Kidney epithelial cell (primary cell): ENCODE measurements at regions not wholly inside any gene's neighbourhood (a gene's known extent, or its start where the extent isn't known, plus 50 kb on each side); places are given as distances from the start of the nearest gene placed in this dataset.

Experiments
- DNase-seq: peaks from one replicate; pipeline ENCODE4 v3.0.0-alpha.2; 2010; ENCODE audit warnings: low read depth
- H3K27me3 ChIP-seq: 2 replicates; pipeline ENCODE4 v1.6.0; 2011; ENCODE audit warnings: low read length; ENCODE audit not compliant: control insufficient read depth, insufficient read depth
- H3K36me3 ChIP-seq: 2 replicates; pipeline ENCODE4 v1.5.1; 2011; ENCODE audit warnings: low read length; ENCODE audit not compliant: control insufficient read depth, insufficient read depth
- H3K4me3 ChIP-seq: 2 replicates; pipeline ENCODE4 v1.5.1; 2011; ENCODE audit warnings: low read depth, mild to moderate bottlenecking, control low read depth, low read length
- CTCF ChIP-seq: IDR thresholded peaks from 2 replicates; pipeline ENCODE4 v1.5.1; 2011; ENCODE audit warnings: mild to moderate bottlenecking, moderate library complexity, low read length, control low read depth, inconsistent platforms; ENCODE audit not compliant: insufficient read depth, poor library complexity, severe bottlenecking

GRCh38 chr10:123385508-123386080 lies 231.4 kb downstream of the BUB3 start:
- Histone ChIP-seq H3K4me3 (no peak overlapping the region), H3K27me3 (no peaks in the 10 kb centered on the region), H3K36me3 (no peaks in the 10 kb centered on the region)
- TF ChIP-seq CTCF = no peak
- no peak for DNase-seq

- TF ChIP-seq CTCF = no peak
- Histone ChIP-seq H3K27me3 (no peaks in the 10 kb centered on the region), H3K36me3 (no peaks in the 10 kb centered on the region), H3K4me3 (no peak overlapping the region)
- no peak for DNase-seq
Observed at GRCh38 chr10:123389520-123389919, 235.3 kb downstream of the BUB3 start.

- no peak for DNase-seq
- Histone ChIP-seq H3K36me3 (no peaks in the 10 kb centered on the region), H3K27me3 (no peaks in the 10 kb centered on the region), H3K4me3 (no peak overlapping the region)
- TF ChIP-seq CTCF = no peak
Observed at GRCh38 chr10:123390332-123390731, 236.1 kb downstream of the BUB3 start.

- TF ChIP-seq CTCF = no peak
Observed at GRCh38 chr10:123390874-123391273, 236.7 kb downstream of the BUB3 start.

GRCh38 chr10:123391275-123392028 lies 237.2 kb downstream of the BUB3 start:
- Histone ChIP-seq H3K27me3 (no peaks in the 10 kb centered on the region), H3K36me3 (no peaks in the 10 kb centered on the region), H3K4me3 (no peak overlapping the region)
- no peak for DNase-seq
- no peak for TF ChIP-seq CTCF

More at GRCh38 chr10:123390874-123391273, 236.7 kb downstream of the BUB3 start:
- Histone ChIP-seq H3K4me3 (no peak overlapping the region), H3K27me3 (no peaks in the 10 kb centered on the region), H3K36me3 (no peaks in the 10 kb centered on the region)
- no peak for DNase-seq
